Fibroblast of skin of abdomen (primary cell): ENCODE measurements at regions not wholly inside any gene's neighbourhood (a gene's known extent, or its start where the extent isn't known, plus 50 kb on each side); places are given as distances from the start of the nearest gene placed in this dataset.

Source experiments
- DNase-seq: peaks from one replicate; pipeline ENCODE4 v3.0.0-alpha.2; 2013

DNA sequence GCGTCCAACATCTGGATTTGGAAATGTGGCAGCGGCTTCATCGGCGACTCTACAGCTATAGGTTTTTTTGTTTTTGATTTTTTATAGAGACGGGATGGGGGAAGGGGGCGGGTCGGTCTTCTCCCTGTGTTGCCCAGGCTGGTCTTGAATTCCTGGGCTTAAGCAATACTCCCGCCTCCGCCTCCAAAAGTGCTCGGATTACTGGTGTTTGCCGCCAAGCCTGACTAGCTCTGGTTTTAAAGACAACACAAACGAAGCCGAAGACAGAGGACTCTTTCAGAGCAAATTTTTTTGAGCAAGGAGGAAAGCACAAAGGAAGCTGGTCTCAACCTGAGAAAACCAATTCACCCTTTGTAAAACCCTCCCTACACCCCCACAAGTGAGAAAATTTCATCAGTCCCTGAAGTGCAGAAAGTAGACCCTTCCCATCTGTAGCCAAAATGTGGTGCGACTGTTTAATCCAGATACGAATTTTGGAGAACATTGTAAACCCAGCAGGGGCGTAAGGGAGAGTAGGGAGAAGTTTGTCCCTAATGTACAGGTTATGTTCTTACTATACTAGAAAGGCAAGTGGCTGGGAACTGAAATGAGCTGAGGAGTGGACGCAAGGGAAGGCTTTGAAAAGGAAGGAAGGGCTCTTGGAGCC, 185.9 kb downstream of the TRIM27 start:
- no peak for DNase-seq

DNA sequence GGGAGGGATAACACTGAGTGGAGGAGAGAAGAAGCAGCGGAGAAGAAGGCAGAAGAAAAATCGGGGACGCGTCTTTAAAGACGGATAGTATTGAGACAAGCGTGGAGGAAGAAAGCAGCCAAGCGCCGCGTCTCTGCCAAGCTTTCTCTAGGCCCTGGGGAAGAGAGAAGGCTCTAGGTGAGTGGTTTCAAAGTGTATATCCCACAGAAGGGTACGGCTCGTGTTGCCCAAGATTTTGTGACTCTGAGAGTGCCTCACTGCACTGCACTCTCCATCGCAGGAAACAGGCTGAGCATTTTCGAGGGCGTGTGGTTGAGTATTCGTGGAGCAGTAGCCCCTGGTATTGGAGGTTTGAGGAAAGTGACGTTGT, 185.4 kb downstream of the TRIM27 start:
- DNase-seq: no peak

DNA sequence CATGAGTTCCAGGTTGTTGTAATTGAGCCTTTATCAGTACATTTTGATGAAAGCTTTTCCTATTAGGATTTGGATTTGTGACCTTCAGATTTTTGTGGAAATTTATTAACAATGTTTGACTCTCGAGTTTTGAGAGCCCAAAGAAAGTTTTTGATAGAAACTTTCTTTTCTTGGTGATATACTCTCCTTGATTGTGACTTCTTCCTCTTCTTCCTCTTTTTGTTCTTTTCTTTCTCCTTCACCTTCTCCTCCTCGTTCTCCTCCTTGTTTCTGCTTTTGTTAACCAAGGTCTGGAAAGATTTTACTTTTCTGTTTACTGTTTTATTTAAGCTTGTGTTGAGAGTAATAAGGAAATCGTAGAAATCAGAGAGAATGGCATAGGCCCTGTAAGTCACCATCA, 182.4 kb downstream of the TRIM27 start:
- no peak for DNase-seq

DNA sequence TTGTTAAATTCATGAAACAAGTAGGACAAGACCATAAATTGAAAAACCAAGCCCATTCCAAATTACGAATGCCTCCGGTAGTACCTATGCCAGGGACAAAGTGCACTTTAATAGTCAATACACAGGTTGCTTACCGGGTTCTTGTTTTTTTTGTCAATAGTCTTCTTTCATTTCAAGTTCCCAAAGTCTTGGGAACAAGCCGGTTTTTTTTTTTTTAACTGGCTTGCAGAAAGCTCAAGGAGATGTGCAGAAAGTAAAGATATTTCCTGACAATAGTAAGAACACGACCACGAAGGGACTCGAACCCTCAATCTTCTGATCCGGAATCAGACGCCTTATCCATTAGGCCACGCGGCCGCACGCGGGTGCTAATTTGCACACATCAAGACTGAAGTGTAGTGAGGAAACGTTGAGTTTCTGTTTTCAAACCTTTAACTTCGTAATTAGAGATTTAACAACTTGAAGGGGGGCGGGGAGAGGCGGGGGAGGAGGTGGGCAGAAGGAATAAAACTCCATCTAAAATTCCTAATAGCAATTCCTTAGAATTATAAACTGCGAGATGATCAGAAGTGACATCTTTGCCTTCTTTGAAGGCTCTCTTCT, 181.0 kb downstream of the TRIM27 start:
- peak; percentile 48 for DNase-seq

DNA sequence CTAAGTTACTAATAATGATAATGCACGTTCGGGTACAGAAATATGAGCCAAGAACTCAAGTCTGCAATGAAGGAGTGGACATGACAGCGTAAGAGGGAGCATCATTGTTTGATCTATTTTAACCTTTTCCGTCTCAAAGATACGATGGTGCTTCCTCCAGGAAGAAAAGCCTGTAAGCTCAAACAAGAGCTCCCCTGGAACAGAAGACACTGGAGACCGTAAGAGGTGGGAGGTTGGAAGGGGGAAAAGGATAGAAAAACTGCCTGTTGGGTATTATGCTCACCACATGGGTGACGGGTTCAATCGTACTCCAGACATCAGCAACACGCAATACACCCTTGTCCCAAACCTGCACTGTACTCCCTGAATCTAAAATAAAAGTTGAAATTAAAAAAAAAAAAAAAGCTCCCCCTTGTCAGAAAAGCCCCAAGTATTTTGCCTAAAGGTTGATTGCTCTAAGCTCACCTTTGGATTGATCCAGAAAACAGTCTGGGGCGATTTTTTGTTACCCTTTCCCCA, 180.5 kb downstream of the TRIM27 start:
- no peak for DNase-seq

DNA sequence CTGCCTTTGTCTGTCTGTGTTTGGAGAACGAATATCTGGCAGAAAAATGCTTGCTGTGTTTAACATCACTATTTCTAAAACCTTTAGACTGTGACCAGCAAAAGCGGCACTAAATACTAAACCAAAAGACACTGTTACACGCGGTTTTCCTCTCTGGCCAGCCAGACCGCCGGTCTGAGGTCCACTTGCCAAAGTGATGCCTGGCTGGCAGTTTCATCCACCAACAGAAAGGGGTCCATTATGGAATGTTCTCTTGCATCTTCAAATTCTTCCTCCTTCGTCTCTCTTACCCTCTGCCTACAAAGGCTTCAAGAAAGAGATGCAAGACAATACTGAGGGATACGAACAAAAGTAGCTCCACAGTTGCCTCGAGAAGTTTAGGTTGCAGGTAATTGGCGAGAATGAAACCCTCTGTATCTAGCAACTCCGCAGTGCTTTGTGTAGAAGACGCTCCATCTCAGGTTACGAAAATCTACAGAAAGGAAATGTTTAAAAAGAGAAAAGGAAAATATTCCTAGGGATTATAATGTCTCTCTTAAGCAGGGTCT, 176.6 kb downstream of the TRIM27 start:
- DNase-seq: no peak

DNA sequence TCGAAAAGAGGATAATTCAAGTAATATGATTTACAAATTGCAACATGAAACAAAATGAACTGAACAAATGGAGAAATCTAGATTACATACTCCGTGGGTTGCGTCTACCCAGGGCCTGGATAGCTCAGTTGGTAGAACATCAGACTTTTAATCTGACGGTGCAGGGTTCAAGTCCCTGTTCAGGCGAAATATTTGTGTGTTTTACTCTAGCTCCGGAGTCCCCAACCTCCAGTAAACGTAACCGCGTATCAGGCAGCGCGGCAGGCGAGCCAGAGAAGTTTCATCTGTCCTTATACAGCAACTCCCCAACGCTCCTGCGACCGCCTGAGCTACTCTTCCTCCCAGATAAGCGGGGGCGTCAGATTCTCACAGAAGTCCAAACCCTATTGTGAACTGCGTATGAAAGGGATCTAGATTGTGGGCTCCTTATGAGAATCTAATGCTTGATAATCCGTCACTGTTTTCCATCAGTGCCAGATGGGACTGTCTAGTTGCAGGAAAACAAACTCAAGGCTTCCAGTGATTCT, 176.1 kb downstream of the TRIM27 start:
- peak; percentile 42 for DNase-seq

DNA sequence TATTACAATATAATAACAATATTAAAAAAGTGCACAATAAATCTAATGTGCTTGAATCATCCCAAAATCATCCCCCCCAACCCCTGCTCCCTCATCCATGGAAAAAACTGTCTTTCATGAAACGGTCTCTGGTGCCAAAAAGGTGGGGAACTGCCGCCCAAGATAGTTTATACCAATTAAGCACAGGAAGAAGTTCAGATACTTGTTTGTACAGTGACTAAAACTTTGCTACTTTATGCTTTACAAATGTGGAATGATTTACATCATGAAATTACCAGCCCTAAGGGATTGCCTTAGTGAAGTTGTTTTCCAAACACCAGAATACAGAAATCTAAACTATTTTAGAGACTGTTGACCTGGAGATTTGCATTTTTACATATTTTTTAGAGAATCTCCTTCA, 175.6 kb downstream of the TRIM27 start:
- no peak for DNase-seq

DNA sequence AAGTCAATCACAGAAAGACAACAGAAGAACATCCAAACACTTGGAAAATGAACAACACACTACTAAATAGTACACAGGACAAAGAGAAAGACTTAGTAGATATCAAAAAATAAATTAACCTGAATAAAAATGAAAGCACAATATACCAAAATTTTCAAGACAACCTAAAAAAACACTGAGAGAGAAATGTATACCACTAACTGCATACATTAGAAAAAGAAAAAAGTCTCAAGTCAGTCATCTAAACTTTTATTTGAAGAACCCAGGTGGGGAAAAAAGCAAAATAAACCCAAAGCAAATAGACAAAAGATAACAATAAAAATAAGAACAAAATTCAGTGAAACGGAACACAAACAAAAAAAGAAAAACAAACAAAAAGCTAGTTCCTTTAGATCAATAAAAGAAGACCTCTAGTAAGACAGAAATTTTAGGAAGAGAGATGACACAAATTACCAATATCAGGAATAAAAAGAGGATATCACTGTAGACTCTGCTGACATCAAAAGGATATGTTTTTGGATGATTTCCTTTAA, 172.8 kb downstream of the TRIM27 start:
- no peak for DNase-seq

DNA sequence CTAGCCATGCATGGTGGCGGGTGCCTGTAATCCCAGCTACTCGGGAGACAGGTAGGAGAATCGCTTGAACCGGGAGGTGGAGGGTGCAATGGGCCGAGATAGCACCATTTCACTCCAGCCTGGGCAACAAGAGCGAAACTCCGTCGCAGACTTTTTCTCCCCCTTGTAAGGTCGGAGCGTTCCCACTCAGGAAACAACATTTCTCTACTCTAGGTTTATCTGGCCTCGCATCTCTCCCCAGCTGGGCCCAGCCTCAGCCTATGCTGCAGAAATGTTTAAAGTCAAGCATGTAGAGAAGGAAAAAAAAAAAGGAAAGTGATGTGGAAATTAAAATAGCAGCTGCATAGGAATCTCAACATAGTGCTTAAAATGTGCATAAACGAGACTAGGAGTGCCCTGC, 172.3 kb downstream of the TRIM27 start:
- DNase-seq: no peak

DNA sequence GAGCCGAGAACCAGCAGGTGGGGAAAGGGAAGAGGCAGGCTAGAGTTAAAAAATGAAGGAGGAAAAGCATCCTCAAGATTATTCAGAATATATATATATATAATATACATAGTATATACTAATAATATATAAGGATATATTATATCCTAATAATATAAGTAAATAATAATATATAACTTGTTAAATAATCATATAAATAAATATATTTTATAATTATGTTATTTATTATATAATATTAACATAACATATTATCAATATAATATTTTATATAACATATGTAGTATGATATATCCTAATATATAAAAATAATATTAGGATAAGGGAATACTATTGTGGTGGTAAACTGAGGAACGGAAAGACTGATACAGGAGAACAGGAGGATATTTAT, 171.8 kb downstream of the TRIM27 start:
- DNase-seq: no peak

DNA sequence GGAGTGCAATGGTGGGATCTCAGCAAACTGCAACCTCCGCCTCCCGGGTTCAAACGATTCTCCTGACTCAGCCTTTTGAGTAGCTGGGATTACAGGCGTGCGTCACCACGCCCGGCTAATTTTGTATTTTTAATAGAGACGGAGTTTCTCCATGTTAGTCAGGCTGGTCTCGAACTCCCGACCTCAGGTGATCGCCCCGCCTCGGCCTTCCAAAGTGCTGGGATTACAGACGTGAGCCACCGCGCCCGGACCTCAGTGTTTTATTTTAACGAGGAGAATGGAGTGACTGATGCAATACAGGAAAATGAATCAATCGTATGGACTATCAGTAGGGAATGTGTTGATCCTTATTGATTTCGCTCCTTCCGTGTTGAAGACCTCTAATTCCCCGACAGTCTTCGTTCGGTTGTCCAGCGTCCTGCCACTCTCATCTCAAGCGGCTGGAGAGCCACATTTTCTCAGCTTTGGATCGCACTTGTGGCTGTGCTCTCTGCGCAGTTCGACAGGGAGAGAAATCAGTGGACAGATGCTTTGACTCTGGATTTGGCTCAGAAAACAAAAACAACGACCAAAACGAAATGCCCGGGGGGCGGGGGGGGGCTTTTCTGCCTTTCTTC, 166.2 kb downstream of the TRIM27 start:
- DNase-seq: no peak

DNA sequence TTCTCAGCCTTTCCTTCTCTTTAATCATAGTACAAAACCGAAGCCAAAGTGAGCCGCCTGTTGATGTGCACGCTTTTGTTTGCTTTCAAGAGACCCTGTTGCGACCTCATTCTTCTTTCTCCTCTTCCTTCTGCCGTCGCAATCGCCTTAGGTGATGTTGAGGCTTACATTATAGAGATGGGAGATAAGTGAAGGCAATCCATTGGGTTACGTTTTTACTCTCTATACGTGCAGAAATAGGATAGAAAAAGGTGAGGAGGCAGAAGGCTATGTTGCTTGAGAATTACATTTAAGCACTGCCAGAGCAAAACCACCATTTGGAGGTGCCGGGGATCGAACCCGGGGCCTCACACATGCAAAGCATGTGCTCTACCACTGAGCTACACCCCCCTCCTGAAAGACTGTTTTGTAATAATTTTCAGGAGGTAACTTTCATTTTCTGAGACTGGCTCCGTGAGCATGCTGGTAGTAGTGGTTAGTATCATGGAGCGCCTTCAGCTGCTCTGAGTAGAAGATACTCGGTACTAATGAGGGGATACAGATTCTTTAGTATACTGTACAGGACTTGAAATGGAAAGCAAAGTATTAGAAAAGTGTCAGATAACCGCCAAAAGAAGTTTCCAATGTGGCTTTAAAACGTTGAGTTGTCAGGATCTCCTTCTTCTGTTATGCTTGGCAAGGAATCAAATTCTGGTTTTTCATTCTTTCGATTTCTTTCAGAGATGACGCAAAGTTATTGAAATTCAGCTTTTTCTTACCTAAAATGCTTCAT, 165.6 kb downstream of the TRIM27 start:
- no peak for DNase-seq

DNA sequence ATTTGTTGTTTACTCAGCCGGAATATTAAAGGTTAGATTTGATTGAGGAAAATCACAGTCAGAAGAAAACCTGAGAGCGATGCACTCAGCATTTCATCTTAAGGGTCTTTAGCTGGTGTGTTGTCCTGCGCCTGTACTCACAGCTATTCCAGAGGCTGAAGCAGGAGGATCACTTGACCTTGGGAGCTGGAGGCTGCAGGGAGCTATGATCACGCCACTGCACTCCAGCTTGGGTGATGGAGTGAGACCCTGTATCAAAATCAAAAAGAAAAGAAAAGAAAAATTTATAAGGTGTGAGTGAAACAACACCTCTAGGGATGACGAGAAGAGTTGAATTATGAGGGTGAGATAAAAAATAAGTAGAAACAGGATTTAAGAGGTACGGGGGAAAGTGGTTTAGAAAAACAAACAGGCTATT, 165.0 kb downstream of the TRIM27 start:
- DNase-seq: no peak

DNA sequence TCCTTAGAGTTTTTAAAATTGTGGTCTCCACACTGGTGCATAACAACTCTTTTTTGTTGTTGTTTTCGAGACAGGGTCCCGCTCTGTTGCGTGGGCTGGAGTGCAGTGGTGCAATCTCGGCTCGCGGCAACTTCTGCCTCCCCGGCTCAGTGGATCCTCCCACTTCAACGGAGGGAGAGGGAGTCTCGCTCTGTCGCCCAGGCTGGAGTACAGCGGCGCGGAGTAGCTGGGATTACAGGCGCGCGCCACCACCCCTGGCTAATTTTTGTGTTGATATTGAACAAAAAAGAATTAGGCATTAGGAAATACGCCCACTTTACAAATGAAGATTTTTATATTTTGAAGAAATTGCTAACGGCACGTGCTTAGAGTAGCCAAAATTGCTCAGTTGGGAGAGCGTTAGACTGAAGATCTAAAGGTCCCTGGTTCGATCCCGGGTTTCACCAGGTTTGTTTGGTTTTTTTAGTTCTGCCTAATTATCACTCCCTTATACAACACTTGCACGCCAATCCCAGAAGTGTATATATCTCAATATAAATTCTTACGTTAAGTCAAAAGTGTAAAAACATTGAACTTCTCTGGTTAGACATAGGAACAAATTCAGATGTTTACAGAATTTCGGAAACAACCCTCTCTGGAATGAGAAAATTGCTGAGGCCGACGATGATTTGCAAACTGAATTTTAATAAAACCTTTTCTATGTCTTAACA, 159.6 kb downstream of the TRIM27 start:
- DNase-seq: no peak

DNA sequence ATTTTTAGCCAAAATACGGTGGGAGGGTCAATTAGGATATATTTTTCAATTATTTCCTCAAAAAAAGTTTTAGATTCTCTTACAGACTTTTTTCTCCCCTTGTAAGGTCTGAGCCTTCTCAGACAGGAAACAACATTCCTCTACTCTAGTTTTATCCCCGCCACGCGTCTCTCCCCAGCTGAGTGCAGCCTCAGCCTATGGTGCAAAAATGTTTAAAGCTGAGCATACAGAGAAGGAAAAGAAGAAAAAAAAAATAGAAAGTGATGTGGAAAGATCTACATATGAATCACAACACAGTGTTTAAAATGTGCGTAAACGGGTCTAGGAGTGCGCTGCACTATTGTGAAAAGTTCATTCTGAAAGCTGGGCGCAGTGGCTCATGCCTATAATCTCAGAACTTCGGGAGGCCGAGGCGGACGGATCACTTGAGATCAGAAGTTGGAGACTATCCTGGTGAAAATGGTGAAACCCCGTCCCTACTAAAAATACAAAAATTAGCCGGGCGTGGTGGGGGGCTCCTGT, 159.0 kb downstream of the TRIM27 start:
- DNase-seq: no peak

DNA sequence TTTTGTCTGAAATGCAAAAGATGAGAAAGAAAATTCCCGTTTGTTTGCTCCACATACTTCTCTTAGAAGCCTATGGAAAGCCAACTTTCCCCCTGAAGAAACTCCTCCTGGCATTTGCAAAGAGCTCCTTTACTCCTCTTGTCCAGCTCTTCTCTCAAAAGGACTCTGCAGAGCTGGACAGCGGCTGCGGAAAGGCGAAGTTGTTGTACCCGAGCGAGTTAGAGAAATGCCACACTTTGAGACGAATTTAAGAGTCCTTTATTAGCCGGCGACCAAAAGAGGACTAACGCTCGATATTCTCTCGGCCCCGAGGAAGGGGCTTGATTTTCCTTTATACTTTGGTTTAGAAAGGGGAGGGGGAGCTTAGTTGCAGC, 157.8 kb downstream of the TRIM27 start:
- DNase-seq: no peak

DNA sequence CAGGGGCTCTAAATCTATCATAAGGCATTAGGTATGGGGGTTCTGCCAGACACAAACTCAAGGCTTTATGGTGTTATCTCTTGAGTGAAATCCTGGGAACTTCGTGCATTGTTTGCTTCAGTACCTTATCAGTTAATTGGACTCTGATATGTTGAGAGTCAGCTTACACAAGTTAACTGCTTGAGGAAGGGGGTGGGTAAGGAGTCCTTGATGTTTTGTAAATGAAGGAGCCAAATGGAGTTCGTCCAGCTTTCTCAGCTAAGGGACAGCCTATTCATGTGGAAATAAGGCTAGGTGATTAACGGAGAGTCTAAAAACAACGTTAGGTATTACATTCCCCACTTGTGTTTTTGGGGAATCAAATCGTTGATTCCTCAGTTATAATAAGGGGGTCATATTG, 157.4 kb downstream of the TRIM27 start:
- DNase-seq: no peak

DNA sequence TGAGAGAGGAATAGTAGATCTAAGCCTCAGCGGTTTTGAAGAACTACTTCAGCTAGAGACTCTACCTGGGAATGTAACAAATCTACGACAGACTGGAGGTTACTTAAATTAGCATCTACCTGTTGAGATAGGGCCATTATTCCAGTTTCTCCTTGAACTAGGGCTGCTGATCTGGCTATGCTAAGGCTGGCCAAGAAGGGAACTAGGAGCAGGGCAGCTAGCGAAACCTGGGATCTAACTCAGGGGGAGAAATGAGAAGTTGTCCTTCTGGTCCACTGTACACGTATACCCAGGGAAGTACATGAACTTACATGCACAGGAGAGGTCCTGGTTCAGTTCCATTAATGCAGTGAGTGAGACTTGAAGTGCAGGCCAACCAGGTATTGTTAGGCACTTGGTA, 156.7 kb downstream of the TRIM27 start:
- DNase-seq: no peak

DNA sequence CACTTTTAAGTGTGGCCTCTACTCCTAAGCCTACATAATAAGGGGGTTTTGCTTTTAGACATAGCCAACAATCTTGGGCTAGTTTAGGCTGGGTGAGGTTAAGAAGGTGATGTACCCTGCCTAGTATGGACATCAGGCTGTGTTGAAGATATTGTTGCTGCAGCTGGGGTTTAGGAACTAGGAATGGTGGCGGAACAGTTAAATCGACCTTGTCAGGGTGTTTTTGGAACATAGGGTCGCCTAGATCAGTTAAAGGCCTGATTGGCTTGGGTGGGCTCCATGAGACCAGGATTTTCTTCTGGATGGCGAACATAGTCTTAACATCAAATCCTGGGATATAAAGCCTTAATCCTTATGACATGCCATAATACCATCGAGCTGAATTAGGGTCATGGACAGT, 156.1 kb downstream of the TRIM27 start:
- no peak for DNase-seq

DNA sequence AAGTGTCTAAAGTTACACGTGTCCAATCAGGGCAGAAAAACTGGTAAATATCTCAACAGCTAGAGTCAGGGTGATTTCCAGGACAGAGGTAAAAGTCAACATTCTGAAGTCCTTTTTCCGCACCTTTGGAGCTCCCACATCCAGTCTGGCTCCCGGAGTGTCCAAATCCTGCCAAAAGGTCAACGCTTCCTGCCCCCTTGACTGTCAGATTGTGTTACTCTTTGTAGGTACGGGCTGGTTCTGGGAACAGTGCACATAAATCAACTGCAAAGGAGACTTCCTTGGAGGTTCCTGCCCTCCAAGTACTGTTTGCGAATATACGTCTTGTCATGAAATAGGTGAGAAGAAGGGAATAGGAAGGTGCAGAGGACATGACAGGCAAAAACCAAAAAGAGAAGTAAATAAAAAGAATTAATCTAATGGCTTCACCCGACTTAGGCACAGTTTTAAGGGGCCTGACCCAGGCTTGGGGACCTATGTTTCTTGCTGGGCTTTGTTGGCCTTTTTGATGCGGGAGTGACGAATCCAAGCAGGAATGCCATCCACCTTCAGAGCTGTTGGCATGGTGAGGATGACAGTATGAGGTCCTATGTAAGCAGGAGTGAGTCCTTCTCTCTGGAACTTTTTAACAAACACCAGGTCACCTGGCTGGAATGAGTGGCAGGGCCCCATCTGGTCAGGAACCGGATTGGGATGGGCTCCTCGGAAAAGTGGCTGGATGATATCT, 155.4 kb downstream of the TRIM27 start:
- no peak for DNase-seq
